Omental fat pad (tissue), 3 donors: ENCODE measurements at regions not wholly inside any gene's neighbourhood (a gene's known extent, or its start where the extent isn't known, plus 50 kb on each side); places are given as distances from the start of the nearest gene placed in this dataset.
"Not testable (repeated sequence)": the region's sequence is repeated elsewhere in the genome, so short reads cannot be mapped to it uniquely, and the experiment has no call there.

ENCODE experiments used
- ATAC-seq: fragments of 150-250 bp; one replicate; pipeline ENCODE4 v1.9.1; 2016; ENCODE audit warnings: mild to moderate bottlenecking, moderate library complexity; ENCODE audit not compliant: low FRiP score
- DNase-seq: peaks from one replicate; pipeline ENCODE4 v3.0.0-alpha.2; 2019; ENCODE audit warnings: low spot score
- CTCF ChIP-seq, 3 donors: fragments of 450-650 bp; IDR thresholded peaks; one replicate each; pipeline ENCODE4 v1.5.1; 2016 to 2017; ENCODE audit warnings: antibody characterized with exemption in 3 of 3, mild to moderate bottlenecking in 3 of 3, moderate library complexity in 2 of 3

DNA sequence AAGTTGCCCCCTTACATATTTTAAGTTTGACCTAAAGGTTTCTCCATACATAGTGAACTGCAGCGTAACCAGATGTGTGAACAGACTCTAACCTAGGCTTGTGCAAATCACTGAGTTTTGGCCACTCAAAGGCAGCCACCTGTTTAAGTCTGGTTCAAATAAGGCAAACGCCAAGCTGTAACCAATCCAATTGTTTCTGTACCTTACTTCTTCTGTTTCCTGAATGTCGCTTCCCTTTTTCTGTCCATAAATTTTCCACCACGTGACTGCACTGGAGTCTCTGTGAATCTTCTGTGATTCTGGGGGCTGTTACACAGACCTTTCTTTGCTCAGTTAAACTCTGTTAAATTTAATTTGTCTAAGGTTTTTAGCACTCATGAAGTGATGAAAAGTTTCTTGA is 618.8 kb downstream of the GLUD2 start:
- no peak for TF ChIP-seq CTCF (IDR thresholded peaks at IDR 0.05)
- ATAC-seq: no peak

GRCh38 chrX:121671649-121672048 is 624.2 kb downstream of the GLUD2 start:
- ATAC-seq (no peak), DNase-seq (no peak)
- TF ChIP-seq CTCF (IDR thresholded peaks at IDR 0.05): no peak

More for the DNA sequence above, 618.8 kb downstream of the GLUD2 start:
- DNase-seq: no peak

DNA sequence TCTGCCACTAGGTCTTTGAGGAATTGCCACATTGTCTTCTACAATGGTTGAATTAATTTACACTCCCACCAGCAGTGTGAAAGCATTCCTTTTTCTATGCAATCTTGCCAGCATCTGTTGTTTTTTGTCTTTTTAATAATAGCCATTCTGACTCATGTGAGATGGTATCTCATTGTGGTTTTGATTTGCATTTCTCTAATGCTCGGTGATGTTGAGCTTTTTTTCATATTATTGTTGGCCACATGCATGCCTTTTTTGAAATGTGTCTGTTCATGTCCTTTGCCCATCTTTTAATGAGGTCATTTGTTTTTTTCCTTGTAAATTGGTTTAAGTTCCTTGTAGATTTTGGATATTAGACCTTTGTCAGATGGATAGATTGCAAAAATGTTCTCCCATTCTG is 661.8 kb downstream of the GLUD2 start:
- not testable (repeated sequence) for DNase-seq, ATAC-seq

- DNase-seq (no peak), ATAC-seq (no peak)
- TF ChIP-seq CTCF (IDR thresholded peaks at IDR 0.05): no peak
Measured at GRCh38 chrX:121733514-121733913, 686.1 kb downstream of the GLUD2 start.

DNA sequence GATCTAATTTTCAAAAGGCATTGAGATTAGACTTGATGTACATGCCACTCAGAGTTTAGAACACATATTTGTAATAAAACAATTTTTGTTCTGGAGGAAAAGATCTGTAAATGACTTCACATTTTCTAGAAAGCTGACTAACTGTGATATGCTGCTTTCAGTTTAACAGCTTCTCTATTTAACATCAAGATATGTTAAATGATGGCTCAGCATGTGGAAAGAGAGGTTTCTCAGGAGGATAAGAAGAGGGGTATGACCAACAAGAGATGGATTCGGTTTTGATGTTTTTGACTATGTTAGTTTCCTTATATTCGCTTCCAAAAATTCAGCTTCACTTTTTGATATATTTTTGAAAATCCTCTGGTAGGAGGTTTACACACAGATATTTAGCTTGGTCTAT is 698.7 kb downstream of the GLUD2 start:
- no peak for TF ChIP-seq CTCF (IDR thresholded peaks at IDR 0.05)
- DNase-seq (no peak), ATAC-seq (no peak)

DNA sequence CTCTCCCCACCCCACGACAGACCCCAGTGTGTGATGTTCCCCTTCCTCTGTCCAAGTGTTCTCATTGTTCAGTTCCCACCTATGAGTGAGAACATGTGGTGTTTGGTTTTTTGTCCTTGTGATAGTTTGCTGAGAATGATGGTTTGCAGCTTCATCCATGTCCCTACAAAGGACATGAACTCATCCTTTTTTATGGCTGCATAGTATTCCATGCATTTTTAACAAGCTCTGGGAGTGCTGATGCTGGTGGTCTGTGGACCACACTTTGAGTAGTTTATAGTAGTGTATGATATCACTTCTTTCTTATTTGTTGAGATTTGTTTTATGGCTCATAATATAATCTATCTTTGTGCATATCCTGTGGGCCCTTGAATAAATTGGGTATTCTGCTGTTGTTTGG is 706.2 kb downstream of the GLUD2 start:
- not testable (repeated sequence) for DNase-seq, ATAC-seq

GRCh38 chrX:121754301-121754700 is 706.9 kb downstream of the GLUD2 start:
- ATAC-seq: no peak
- TF ChIP-seq CTCF (IDR thresholded peaks at IDR 0.05): no peak
- DNase-seq: no peak

- DNase-seq: no peak
- no peak for TF ChIP-seq CTCF (IDR thresholded peaks at IDR 0.05)
- no peak for ATAC-seq
Measured at GRCh38 chrX:121755541-121755940, 708.1 kb downstream of the GLUD2 start.
